HepG2 (cell line): ENCODE measurements at regions not wholly inside any gene's neighbourhood (a gene's known extent, or its start where the extent isn't known, plus 50 kb on each side); places are given as distances from the start of the nearest gene placed in this dataset.

ENCODE experiments used
- EED ChIP-seq: sonication (generic); formaldehyde crosslinking; IDR thresholded peaks from 2 replicates; pipeline ENCODE4 v1.5.0; 2020; ENCODE audit warnings: mild to moderate bottlenecking, missing genetic modification reagents
- HNF4G ChIP-seq, 2 experiments: sonication (generic) in 1 of 2; formaldehyde crosslinking in 1 of 2; IDR thresholded peaks; 2 replicates each; pipeline versions ENCODE4 v1.4.0 to v1.6.1; 2011 to 2020; ENCODE audit warnings: borderline replicate concordance in 2 of 2, low read depth in 2 of 2, mild to moderate bottlenecking in 2 of 2, low read length in 1 of 2, missing genetic modification reagents in 1 of 2, moderate library complexity in 1 of 2
- JUND ChIP-seq: sonication (generic); formaldehyde crosslinking; IDR thresholded peaks from 2 replicates; pipeline ENCODE4 v1.8.0; 2022; ENCODE audit warnings: mild to moderate bottlenecking, missing genetic modification reagents
- KDM4B ChIP-seq: sonication (generic); formaldehyde crosslinking; IDR thresholded peaks from 2 replicates; pipeline ENCODE4 v1.4.0; 2020; ENCODE audit warnings: missing genetic modification reagents
- KLF13 ChIP-seq: sonication (generic); formaldehyde crosslinking; IDR thresholded peaks from 2 replicates; pipeline ENCODE4 v1.4.0; 2020; ENCODE audit warnings: mild to moderate bottlenecking, missing genetic modification reagents
- SP1 ChIP-seq, 2 experiments: fragments of 450-650 bp in 1 of 2; sonication (generic) in 1 of 2; formaldehyde crosslinking in 1 of 2; IDR thresholded peaks; 2 replicates each; pipeline versions ENCODE4 v1.4.0 to v1.6.1; 2016 to 2020; ENCODE audit warnings: missing genetic modification reagents in 1 of 2
- TCF12 ChIP-seq, 2 experiments: fragments of 450-650 bp in 1 of 2; sonication (generic) in 1 of 2; formaldehyde crosslinking in 1 of 2; IDR thresholded peaks; 2 replicates each; pipeline versions ENCODE4 v1.6.1 to v1.8.0; 2017 to 2022; ENCODE audit warnings: antibody characterized with exemption in 1 of 2, mild to moderate bottlenecking in 1 of 2, missing genetic modification reagents in 1 of 2, moderate library complexity in 1 of 2
- ZKSCAN1 ChIP-seq: fragments of 150-350 bp; IDR thresholded peaks from 2 replicates; pipeline ENCODE4 v1.6.1; 2014; ENCODE audit warnings: low read length
- ZNF383 ChIP-seq: sonication (generic); formaldehyde crosslinking; IDR thresholded peaks from 2 replicates; pipeline ENCODE4 v1.4.0; 2020; ENCODE audit warnings: missing genetic modification reagents, mild to moderate bottlenecking, borderline replicate concordance
- ZNF567 ChIP-seq: sonication (generic); formaldehyde crosslinking; IDR thresholded peaks from 2 replicates; pipeline ENCODE4 v1.8.1; 2023; ENCODE audit warnings: mild to moderate bottlenecking, missing genetic modification reagents, borderline replicate concordance
- TF ChIP-seq, protein P1 (sequence below): sonication (generic); formaldehyde crosslinking; IDR thresholded peaks from 2 replicates; pipeline ENCODE4 v1.5.0; 2020; ENCODE audit warnings: mild to moderate bottlenecking, missing genetic modification reagents, moderate library complexity
- TF ChIP-seq, protein P2 (sequence below): sonication (generic); formaldehyde crosslinking; IDR thresholded peaks from 2 replicates; pipeline ENCODE4 v1.4.0; 2020; ENCODE audit warnings: missing genetic modification reagents
- TF ChIP-seq, protein P3 (sequence below): sonication (generic); formaldehyde crosslinking; IDR thresholded peaks from 2 replicates; pipeline ENCODE4 v1.4.0; 2020; ENCODE audit warnings: missing genetic modification reagents
- TF ChIP-seq, protein P4 (sequence below), 2 experiments: sonication (generic) in 1 of 2; formaldehyde crosslinking in 1 of 2; IDR thresholded peaks; 2 replicates each; pipeline versions ENCODE4 v1.5.1 to v1.6.1; 2011 to 2020; ENCODE audit warnings: borderline replicate concordance in 1 of 2, low read depth in 1 of 2, low read length in 1 of 2, mild to moderate bottlenecking in 1 of 2, missing genetic modification reagents in 1 of 2, moderate library complexity in 1 of 2

DNA sequence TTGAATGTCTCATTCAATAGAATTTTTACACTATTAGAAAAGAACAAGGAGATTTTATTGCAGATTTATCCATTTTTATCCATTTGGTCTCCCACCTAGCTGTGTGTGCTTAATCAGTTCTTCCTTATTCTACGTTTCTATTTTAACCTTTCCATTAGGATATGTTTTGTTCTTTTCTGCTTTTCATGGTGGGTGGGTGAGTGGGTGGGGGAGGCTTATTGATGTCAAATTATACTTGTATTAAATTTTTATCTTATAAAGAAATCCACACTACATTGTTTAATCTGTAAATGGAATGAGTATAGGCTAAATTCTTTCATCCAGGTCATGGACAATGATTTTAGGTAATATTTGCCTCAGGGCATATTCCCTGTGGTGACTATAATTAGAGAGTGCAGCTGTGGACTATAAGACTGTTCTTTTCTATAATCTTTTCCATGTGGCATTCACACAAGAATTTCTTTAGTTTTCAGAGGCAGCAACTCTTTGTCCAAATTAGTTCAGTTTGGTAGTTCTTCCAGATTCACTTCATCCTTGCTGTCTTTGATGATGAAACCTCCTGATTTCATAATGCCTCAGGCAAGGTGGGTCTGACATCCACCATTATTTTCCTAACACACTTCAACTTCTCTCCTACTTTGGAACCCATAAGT, 2451.8 kb downstream of the PCDH7 start:
- TF ChIP-seq KDM4B (CRISPR knock-in tag) (no peak), EED (CRISPR knock-in tag) (no peak), ZNF567 (CRISPR knock-in tag) (no peak), JUND (CRISPR knock-in tag) (no peak), ZNF383 (no peak), KLF13 (CRISPR knock-in tag) (no peak), TCF12 (IDR thresholded peaks at IDR 0.05) (no peak), TCF12 (CRISPR knock-in tag; IDR thresholded peaks at IDR 0.05) (no peak), ZKSCAN1 (no peak), SP1 (IDR thresholded peaks at IDR 0.05) (no peak), SP1 (CRISPR knock-in tag; IDR thresholded peaks at IDR 0.05) (no peak), HNF4G (IDR thresholded peaks at IDR 0.05; ENCODE audit: borderline replicate concordance, low read depth, low read length) (no peak), HNF4G (CRISPR knock-in tag; IDR thresholded peaks at IDR 0.05; ENCODE audit: borderline replicate concordance, low read depth) (no peak)
- TF ChIP-seq, protein P1, sequence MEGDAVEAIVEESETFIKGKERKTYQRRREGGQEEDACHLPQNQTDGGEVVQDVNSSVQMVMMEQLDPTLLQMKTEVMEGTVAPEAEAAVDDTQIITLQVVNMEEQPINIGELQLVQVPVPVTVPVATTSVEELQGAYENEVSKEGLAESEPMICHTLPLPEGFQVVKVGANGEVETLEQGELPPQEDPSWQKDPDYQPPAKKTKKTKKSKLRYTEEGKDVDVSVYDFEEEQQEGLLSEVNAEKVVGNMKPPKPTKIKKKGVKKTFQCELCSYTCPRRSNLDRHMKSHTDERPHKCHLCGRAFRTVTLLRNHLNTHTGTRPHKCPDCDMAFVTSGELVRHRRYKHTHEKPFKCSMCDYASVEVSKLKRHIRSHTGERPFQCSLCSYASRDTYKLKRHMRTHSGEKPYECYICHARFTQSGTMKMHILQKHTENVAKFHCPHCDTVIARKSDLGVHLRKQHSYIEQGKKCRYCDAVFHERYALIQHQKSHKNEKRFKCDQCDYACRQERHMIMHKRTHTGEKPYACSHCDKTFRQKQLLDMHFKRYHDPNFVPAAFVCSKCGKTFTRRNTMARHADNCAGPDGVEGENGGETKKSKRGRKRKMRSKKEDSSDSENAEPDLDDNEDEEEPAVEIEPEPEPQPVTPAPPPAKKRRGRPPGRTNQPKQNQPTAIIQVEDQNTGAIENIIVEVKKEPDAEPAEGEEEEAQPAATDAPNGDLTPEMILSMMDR (CRISPR knock-in tag) = no peak
- TF ChIP-seq, protein P2, sequence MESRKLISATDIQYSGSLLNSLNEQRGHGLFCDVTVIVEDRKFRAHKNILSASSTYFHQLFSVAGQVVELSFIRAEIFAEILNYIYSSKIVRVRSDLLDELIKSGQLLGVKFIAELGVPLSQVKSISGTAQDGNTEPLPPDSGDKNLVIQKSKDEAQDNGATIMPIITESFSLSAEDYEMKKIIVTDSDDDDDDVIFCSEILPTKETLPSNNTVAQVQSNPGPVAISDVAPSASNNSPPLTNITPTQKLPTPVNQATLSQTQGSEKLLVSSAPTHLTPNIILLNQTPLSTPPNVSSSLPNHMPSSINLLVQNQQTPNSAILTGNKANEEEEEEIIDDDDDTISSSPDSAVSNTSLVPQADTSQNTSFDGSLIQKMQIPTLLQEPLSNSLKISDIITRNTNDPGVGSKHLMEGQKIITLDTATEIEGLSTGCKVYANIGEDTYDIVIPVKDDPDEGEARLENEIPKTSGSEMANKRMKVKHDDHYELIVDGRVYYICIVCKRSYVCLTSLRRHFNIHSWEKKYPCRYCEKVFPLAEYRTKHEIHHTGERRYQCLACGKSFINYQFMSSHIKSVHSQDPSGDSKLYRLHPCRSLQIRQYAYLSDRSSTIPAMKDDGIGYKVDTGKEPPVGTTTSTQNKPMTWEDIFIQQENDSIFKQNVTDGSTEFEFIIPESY = no peak
- TF ChIP-seq, protein P3, sequence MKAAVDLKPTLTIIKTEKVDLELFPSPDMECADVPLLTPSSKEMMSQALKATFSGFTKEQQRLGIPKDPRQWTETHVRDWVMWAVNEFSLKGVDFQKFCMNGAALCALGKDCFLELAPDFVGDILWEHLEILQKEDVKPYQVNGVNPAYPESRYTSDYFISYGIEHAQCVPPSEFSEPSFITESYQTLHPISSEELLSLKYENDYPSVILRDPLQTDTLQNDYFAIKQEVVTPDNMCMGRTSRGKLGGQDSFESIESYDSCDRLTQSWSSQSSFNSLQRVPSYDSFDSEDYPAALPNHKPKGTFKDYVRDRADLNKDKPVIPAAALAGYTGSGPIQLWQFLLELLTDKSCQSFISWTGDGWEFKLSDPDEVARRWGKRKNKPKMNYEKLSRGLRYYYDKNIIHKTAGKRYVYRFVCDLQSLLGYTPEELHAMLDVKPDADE = no peak
- TF ChIP-seq, protein P4, sequence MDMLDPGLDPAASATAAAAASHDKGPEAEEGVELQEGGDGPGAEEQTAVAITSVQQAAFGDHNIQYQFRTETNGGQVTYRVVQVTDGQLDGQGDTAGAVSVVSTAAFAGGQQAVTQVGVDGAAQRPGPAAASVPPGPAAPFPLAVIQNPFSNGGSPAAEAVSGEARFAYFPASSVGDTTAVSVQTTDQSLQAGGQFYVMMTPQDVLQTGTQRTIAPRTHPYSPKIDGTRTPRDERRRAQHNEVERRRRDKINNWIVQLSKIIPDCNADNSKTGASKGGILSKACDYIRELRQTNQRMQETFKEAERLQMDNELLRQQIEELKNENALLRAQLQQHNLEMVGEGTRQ (IDR thresholded peaks at IDR 0.05; ENCODE audit: low read depth, low read length) = no peak
- TF ChIP-seq, protein P4 (CRISPR knock-in tag; IDR thresholded peaks at IDR 0.05; ENCODE audit: borderline replicate concordance) = no peak
